HFFc6 (cell line): ENCODE measurements at regions not wholly inside any gene's neighbourhood (a gene's known extent, or its start where the extent isn't known, plus 50 kb on each side); places are given as distances from the start of the nearest gene placed in this dataset.

ENCODE experiments used
- DNase-seq: peaks from one replicate; pipeline ENCODE4 v3.0.0-alpha.2; 2018
- H3K27ac Mint-ChIP-seq: 2 replicates; pipeline ENCODE4 v1.8.0; 2020; ENCODE audit warnings: mild to moderate bottlenecking, mixed read lengths
- H3K27me3 Mint-ChIP-seq: 2 replicates; pipeline ENCODE4 v1.8.0; 2021; ENCODE audit warnings: mild to moderate bottlenecking, moderate library complexity, mixed read lengths; ENCODE audit not compliant: insufficient read depth
- H3K36me3 Mint-ChIP-seq: 2 replicates; pipeline ENCODE4 v1.8.0; 2021; ENCODE audit warnings: low read depth, mixed read lengths
- H3K4me1 Mint-ChIP-seq: 2 replicates; pipeline ENCODE4 v1.8.0; 2020; ENCODE audit warnings: low read depth, mixed read lengths
- H3K4me3 Mint-ChIP-seq: 2 replicates; pipeline ENCODE4 v1.8.0; 2020; ENCODE audit warnings: mild to moderate bottlenecking, moderate library complexity, mixed read lengths
- H3K9me3 Mint-ChIP-seq: 2 replicates; pipeline ENCODE4 v1.8.0; 2020; ENCODE audit warnings: mild to moderate bottlenecking, mixed read lengths
- TF ChIP-seq, protein P1 (sequence below): fragments of 200-600 bp; sonication (generic); IDR thresholded peaks from 2 replicates; pipeline ENCODE4 v1.5.0; 2021; ENCODE audit warnings: antibody characterized with exemption, mild to moderate bottlenecking

DNA sequence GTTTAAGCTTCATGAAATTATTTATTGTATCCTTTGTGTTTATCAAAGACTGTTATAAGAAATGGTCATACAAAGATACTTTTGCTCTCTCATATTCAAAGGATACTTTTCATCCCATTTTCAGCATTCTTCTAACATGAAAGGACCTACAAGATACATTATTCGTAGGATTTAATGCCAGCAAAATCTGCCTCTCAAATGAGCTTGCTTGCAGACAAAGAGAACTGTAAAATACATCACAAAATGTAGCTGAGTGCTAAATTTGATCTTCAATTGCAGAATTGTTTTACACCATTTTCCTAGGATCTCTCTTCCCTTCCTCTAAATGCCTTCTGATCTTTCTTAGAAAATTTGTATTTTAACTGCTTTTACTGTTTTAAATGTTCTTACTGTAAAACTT is 333.0 kb upstream of the NAV3 start:
- Mint-ChIP-seq H3K27ac (no peak overlapping the region), H3K4me3 (no peak overlapping the region), H3K4me1 (no peaks in the 10 kb centered on the region; the same call in 1 of the 2 replicates), H3K9me3 (no peaks in the 10 kb centered on the region), H3K36me3 (no peaks in the 10 kb centered on the region), H3K27me3 (no peaks in the 10 kb centered on the region)
- DNase-seq = no peak
- TF ChIP-seq, protein P1, sequence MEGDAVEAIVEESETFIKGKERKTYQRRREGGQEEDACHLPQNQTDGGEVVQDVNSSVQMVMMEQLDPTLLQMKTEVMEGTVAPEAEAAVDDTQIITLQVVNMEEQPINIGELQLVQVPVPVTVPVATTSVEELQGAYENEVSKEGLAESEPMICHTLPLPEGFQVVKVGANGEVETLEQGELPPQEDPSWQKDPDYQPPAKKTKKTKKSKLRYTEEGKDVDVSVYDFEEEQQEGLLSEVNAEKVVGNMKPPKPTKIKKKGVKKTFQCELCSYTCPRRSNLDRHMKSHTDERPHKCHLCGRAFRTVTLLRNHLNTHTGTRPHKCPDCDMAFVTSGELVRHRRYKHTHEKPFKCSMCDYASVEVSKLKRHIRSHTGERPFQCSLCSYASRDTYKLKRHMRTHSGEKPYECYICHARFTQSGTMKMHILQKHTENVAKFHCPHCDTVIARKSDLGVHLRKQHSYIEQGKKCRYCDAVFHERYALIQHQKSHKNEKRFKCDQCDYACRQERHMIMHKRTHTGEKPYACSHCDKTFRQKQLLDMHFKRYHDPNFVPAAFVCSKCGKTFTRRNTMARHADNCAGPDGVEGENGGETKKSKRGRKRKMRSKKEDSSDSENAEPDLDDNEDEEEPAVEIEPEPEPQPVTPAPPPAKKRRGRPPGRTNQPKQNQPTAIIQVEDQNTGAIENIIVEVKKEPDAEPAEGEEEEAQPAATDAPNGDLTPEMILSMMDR = no peak

DNA sequence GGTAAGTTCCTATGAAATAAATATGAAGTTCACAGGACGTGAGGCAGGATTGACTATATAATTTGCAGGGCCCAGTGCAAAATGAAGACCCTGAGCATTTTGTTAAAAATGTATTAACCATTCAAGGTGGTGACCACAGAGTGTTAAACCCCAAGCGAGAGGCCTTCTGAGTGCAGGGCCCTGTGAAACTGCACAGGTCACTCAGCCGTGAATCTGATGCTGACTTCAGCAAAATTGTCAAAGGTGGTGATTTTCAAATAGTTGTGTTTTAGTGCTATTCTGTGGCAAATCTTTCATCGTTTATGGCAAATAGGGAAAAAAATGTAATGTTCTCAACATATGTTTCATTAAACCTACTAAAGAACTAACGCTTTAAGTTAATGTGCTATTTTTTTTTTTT is 334.0 kb upstream of the NAV3 start:
- Mint-ChIP-seq H3K4me3 (no peak overlapping the region), H3K4me1 (no peaks in the 10 kb centered on the region; the same call in 1 of the 2 replicates), H3K9me3 (no peaks in the 10 kb centered on the region), H3K27ac (no peak overlapping the region), H3K27me3 (no peaks in the 10 kb centered on the region), H3K36me3 (no peaks in the 10 kb centered on the region)
- TF ChIP-seq, protein P1 = no peak
- no peak for DNase-seq

DNA sequence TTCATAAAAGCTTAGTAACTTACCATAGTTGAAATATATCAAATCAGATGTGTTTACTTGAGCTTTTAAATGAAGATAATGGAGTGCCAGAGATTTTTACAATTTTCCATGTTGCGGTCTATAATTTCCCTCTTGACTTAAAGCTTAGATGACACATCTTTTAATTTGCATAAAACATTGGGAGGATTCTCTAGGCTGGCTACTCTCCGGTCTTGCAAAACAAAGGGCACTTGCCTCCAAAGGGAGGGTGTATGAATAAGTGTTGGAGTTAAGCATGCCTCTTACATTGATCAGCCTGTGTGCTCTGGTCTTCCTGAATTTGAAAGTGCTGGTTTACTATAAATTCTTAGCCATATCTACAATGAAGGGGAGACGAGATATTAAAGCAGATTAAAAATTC is 336.4 kb upstream of the NAV3 start:
- no peak for DNase-seq
- Mint-ChIP-seq H3K36me3 (no peaks in the 10 kb centered on the region), H3K4me1 (no peaks in the 10 kb centered on the region; the same call in 1 of the 2 replicates), H3K9me3 (no peaks in the 10 kb centered on the region), H3K27me3 (no peaks in the 10 kb centered on the region), H3K4me3 (no peak overlapping the region), H3K27ac (no peak overlapping the region)
- TF ChIP-seq, protein P1 = no peak

DNA sequence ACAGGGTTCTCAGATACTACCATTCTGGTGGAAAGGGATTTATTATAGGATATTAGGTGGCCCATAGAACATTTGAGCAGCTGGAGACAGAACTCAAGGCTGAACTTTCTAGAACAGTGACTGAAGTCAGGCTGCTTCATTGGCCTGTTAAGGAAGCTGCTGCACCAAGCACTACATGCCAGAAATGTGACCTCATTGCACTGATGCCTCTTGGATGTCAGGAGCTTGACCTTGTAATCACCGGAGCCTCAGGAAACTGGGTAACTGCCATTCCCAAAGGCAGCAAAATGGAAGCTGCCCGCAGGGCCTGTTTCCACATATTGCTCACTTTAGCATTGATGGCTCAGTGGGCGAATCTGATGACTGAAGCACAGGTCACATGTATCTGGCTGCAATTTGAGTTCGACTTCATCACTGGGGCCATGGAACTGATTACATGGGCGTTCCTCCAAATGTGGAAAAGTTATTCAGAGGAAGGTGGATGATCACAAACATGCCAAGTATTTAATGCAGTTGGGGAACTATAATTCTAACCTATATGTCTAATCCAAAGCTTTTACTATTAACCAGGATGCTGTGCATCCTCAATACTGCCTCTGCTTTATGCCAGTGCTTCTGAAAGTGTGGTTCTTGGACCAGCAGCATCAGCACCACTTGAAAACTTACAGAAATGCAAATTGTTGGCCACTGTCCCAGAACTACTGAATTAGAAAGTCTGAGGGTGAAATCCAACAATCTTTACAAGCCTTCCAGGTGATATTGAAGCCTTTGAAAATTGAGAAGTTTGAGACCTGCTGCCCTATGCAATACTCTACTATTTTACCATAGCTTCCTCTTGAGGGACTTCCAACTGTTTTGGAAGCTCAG is 337.2 kb upstream of the NAV3 start:
- H3K9me3 Mint-ChIP-seq = no peaks in the 10 kb centered on the region
- no peak overlapping the region for H3K4me3 Mint-ChIP-seq
- no peaks in the 10 kb centered on the region for H3K27me3 Mint-ChIP-seq
- H3K36me3 Mint-ChIP-seq = no peaks in the 10 kb centered on the region
- H3K27ac Mint-ChIP-seq = no peak overlapping the region
- TF ChIP-seq, protein P1 = no peak
- no peak for DNase-seq
- peaks cover under 1% of the 10 kb centered on the region; the same call in 1 of the 2 replicates for H3K4me1 Mint-ChIP-seq

DNA sequence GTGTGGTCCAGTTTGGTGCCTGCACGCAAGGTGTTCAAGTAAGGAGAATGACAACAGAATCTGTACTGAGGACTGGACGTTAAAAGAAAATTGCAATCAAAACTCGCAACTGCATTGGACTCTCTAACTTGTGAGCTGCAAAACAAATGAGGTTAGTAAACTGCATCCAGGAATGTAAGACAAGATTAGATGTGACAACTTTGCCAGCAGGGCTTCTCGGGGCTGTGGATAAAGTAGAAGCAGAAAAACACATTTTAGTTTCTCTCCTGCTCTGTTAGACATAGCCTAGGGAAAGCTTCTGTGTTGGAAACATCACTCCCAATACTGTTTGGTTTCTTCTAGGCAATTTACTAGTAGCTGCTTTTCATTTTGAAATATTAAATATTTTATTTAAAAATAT is 338.2 kb upstream of the NAV3 start:
- Mint-ChIP-seq H3K27me3 (no peaks in the 10 kb centered on the region), H3K4me3 (no peak overlapping the region), H3K4me1 (peaks cover 6% of the 10 kb centered on the region; the same call in 1 of the 2 replicates), H3K27ac (no peak overlapping the region), H3K9me3 (no peaks in the 10 kb centered on the region), H3K36me3 (no peaks in the 10 kb centered on the region)
- no peak for DNase-seq
- TF ChIP-seq, protein P1 = no peak
